SU-DHL-6 (cell line): ENCODE measurements at regions not wholly inside any gene's neighbourhood (a gene's known extent, or its start where the extent isn't known, plus 50 kb on each side); places are given as distances from the start of the nearest gene placed in this dataset.

Experiments
- EZH2phosphoT487 ChIP-seq: fragments of 200-600 bp; sonication (generic), shearing (Covaris generic); conservative IDR thresholded peaks from 2 replicates; pipeline ENCODE4 v1.6.1; 2018; ENCODE audit warnings: mild to moderate bottlenecking, antibody characterized with exemption, low read length, moderate library complexity, mixed read lengths
- TF ChIP-seq, protein P1 (sequence below): fragments of 200-600 bp; sonication (generic); IDR thresholded peaks from one replicate; pipeline ENCODE4 v1.5.1; 2017; ENCODE audit warnings: antibody characterized with exemption, mild to moderate bottlenecking, low read length, moderate library complexity; ENCODE audit not compliant: insufficient read depth, poor library complexity, severe bottlenecking

DNA sequence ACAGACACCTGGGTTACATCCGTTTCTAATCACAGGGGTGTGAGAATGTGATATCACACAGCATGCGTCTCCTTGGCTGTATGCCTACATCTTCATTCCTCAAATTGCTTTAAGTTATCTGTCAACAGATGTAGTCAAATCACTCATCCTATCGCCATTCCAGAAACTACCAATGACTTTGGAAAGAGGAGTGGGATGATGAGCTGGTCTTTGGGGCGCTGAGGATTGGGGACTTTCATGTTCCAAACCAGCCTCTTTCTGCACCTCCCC is 104.8 kb downstream of the NAV1 start:
- TF ChIP-seq, protein P1, sequence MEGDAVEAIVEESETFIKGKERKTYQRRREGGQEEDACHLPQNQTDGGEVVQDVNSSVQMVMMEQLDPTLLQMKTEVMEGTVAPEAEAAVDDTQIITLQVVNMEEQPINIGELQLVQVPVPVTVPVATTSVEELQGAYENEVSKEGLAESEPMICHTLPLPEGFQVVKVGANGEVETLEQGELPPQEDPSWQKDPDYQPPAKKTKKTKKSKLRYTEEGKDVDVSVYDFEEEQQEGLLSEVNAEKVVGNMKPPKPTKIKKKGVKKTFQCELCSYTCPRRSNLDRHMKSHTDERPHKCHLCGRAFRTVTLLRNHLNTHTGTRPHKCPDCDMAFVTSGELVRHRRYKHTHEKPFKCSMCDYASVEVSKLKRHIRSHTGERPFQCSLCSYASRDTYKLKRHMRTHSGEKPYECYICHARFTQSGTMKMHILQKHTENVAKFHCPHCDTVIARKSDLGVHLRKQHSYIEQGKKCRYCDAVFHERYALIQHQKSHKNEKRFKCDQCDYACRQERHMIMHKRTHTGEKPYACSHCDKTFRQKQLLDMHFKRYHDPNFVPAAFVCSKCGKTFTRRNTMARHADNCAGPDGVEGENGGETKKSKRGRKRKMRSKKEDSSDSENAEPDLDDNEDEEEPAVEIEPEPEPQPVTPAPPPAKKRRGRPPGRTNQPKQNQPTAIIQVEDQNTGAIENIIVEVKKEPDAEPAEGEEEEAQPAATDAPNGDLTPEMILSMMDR, result no peak
- no peak for TF ChIP-seq EZH2phosphoT487
